DND-41 (cell line): ENCODE measurements at regions not wholly inside any gene's neighbourhood (a gene's known extent, or its start where the extent isn't known, plus 50 kb on each side); places are given as distances from the start of the nearest gene placed in this dataset.

Experiments used
- ATAC-seq: fragments of 200-7000 bp; cut with Tn5 transposase; 3 replicates; pipeline ENCODE4 v1.9.1; 2021; ENCODE audit warnings: low read depth; ENCODE audit not compliant: insufficient read depth
- DNase-seq: peaks from one replicate; pipeline ENCODE4 v3.0.0-alpha.2; 2020
- H2AFZ ChIP-seq: 2 replicates; pipeline ENCODE4 v1.6.0; 2012; ENCODE audit warnings: low read depth, low read length
- H3K27ac ChIP-seq: 2 replicates; pipeline ENCODE4 v1.5.1; 2012; ENCODE audit warnings: low read length, inconsistent platforms
- H3K27me3 ChIP-seq: fragments of 200-600 bp; sonication (generic); 2 replicates; pipeline ENCODE4 v1.6.0; 2012; ENCODE audit warnings: low read length, mild to moderate bottlenecking, inconsistent platforms; ENCODE audit not compliant: insufficient read depth, poor library complexity
- H3K36me3 ChIP-seq: 2 replicates; pipeline ENCODE4 v1.5.1; 2012; ENCODE audit warnings: low read length, inconsistent platforms; ENCODE audit not compliant: insufficient read depth
- H3K4me1 ChIP-seq: 2 replicates; pipeline ENCODE4 v1.5.1; 2012; ENCODE audit warnings: mild to moderate bottlenecking, low read length; ENCODE audit not compliant: insufficient read depth
- H3K4me2 ChIP-seq: 2 replicates; pipeline ENCODE4 v1.6.0; 2012; ENCODE audit warnings: mild to moderate bottlenecking, moderate library complexity, low read length, inconsistent platforms; ENCODE audit not compliant: insufficient read depth
- H3K4me3 ChIP-seq, 2 experiments: fragments of 200-600 bp in 1 of 2; shearing (Covaris generic) in 1 of 2; 2 replicates each; pipeline ENCODE4 v1.5.1; 2012 to 2016; ENCODE audit warnings: inconsistent platforms in 2 of 2, low read length in 2 of 2, mild to moderate bottlenecking in 2 of 2, low read depth in 1 of 2, moderate library complexity in 1 of 2
- H3K79me2 ChIP-seq: 2 replicates; pipeline ENCODE4 v1.6.0; 2012; ENCODE audit warnings: low read length, inconsistent platforms; ENCODE audit not compliant: insufficient read depth
- H3K9ac ChIP-seq: 2 replicates; pipeline ENCODE4 v1.6.0; 2012; ENCODE audit warnings: low read depth, mild to moderate bottlenecking, inconsistent platforms, low read length, moderate library complexity
- H3K9me3 ChIP-seq: 2 replicates; pipeline ENCODE4 v1.5.1; 2012; ENCODE audit warnings: low read length, moderate library complexity, mild to moderate bottlenecking, inconsistent platforms; ENCODE audit not compliant: insufficient read depth, severe bottlenecking
- H4K20me1 ChIP-seq: 2 replicates; pipeline ENCODE4 v1.6.0; 2012; ENCODE audit warnings: low read length; ENCODE audit not compliant: insufficient read depth
- EZH2 ChIP-seq: IDR thresholded peaks from 3 replicates; pipeline ENCODE4 v1.6.1; 2012; ENCODE audit warnings: borderline replicate concordance, low read depth, mild to moderate bottlenecking, moderate library complexity, low read length, inconsistent platforms; ENCODE audit not compliant: severe bottlenecking
- TF ChIP-seq, protein P1 (sequence below): IDR thresholded peaks from 2 replicates; pipeline ENCODE4 v1.5.1; 2012; ENCODE audit warnings: borderline replicate concordance, low read length, moderate library complexity, mild to moderate bottlenecking; ENCODE audit not compliant: poor library complexity, severe bottlenecking; ENCODE audit errors: extremely low read depth

GRCh38 chr10:107437921-107438320 is 273.4 kb upstream of the SORCS1 start:
- Histone ChIP-seq H4K20me1 (no peaks in the 10 kb centered on the region), H3K9ac (no peak overlapping the region), H3K4me1 (no peaks in the 10 kb centered on the region), H2AFZ (no peak overlapping the region), H3K36me3 (no peaks in the 10 kb centered on the region), H3K79me2 (no peaks in the 10 kb centered on the region), H3K27me3 (no peaks in the 10 kb centered on the region), H3K27ac (no peak overlapping the region), H3K4me2 (no peak overlapping the region), H3K4me3 (no peak overlapping the region), H3K9me3 (no peaks in the 10 kb centered on the region)
- no peak for DNase-seq
- no peak for ATAC-seq
- TF ChIP-seq, protein P1, sequence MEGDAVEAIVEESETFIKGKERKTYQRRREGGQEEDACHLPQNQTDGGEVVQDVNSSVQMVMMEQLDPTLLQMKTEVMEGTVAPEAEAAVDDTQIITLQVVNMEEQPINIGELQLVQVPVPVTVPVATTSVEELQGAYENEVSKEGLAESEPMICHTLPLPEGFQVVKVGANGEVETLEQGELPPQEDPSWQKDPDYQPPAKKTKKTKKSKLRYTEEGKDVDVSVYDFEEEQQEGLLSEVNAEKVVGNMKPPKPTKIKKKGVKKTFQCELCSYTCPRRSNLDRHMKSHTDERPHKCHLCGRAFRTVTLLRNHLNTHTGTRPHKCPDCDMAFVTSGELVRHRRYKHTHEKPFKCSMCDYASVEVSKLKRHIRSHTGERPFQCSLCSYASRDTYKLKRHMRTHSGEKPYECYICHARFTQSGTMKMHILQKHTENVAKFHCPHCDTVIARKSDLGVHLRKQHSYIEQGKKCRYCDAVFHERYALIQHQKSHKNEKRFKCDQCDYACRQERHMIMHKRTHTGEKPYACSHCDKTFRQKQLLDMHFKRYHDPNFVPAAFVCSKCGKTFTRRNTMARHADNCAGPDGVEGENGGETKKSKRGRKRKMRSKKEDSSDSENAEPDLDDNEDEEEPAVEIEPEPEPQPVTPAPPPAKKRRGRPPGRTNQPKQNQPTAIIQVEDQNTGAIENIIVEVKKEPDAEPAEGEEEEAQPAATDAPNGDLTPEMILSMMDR: no peak
- TF ChIP-seq EZH2: no peak

GRCh38 chr10:107436568-107436967 is 272.1 kb upstream of the SORCS1 start:
- H3K79me2 ChIP-seq: no peaks in the 10 kb centered on the region
- no peak overlapping the region for H3K4me3 ChIP-seq
- no peak overlapping the region for H3K4me2 ChIP-seq
- no peak overlapping the region for H3K9ac ChIP-seq
- DNase-seq (no peak), ATAC-seq (no peak)
- H3K27me3 ChIP-seq: no peaks in the 10 kb centered on the region
- H3K9me3 ChIP-seq: no peaks in the 10 kb centered on the region
- H2AFZ ChIP-seq: no peak overlapping the region
- TF ChIP-seq, protein P1: no peak
- no peak for TF ChIP-seq EZH2
- H3K4me1 ChIP-seq: no peaks in the 10 kb centered on the region
- H4K20me1 ChIP-seq: no peaks in the 10 kb centered on the region
- H3K27ac ChIP-seq: no peak overlapping the region
- no peaks in the 10 kb centered on the region for H3K36me3 ChIP-seq

GRCh38 chr10:107434854-107435253 is 270.3 kb upstream of the SORCS1 start:
- Histone ChIP-seq H3K9ac (no peak overlapping the region), H3K27me3 (no peaks in the 10 kb centered on the region), H3K79me2 (no peaks in the 10 kb centered on the region), H3K4me2 (no peak overlapping the region), H2AFZ (no peak overlapping the region), H3K27ac (no peak overlapping the region), H4K20me1 (no peaks in the 10 kb centered on the region), H3K36me3 (no peaks in the 10 kb centered on the region), H3K4me1 (no peaks in the 10 kb centered on the region), H3K4me3 (no peak overlapping the region), H3K9me3 (no peaks in the 10 kb centered on the region)
- DNase-seq (no peak), ATAC-seq (no peak)
- no peak for TF ChIP-seq EZH2
- TF ChIP-seq, protein P1: no peak

- Histone ChIP-seq H3K4me1 (no peaks in the 10 kb centered on the region), H3K27me3 (no peaks in the 10 kb centered on the region), H3K79me2 (no peaks in the 10 kb centered on the region), H3K36me3 (no peaks in the 10 kb centered on the region), H2AFZ (no peak overlapping the region), H4K20me1 (no peaks in the 10 kb centered on the region), H3K27ac (no peak overlapping the region), H3K4me3 (no peak overlapping the region), H3K9me3 (no peaks in the 10 kb centered on the region), H3K9ac (no peak overlapping the region), H3K4me2 (no peak overlapping the region)
- DNase-seq (no peak), ATAC-seq (no peak)
- TF ChIP-seq EZH2: no peak
- TF ChIP-seq, protein P1: no peak
Observed at GRCh38 chr10:107434201-107434600, 269.7 kb upstream of the SORCS1 start.
